Keratinocyte (primary cell): ENCODE measurements at regions not wholly inside any gene's neighbourhood (a gene's known extent, or its start where the extent isn't known, plus 50 kb on each side); places are given as distances from the start of the nearest gene placed in this dataset.

Experiments
- DNase-seq: peaks from one replicate; pipeline ENCODE4 v3.0.0-alpha.2; 2011; ENCODE audit warnings: low read depth, missing footprints, low spot score
- FAIRE-seq: peaks from 2 replicates; lab custom pipeline; 2011; peaks lifted over from hg19 to GRCh38; lab: Jason Lieb, UNC
- H2AFZ ChIP-seq: 2 replicates; pipeline ENCODE4 v1.6.0; 2012; ENCODE audit warnings: low read length, control low read depth, inconsistent platforms; ENCODE audit not compliant: control insufficient read depth
- H3K27ac ChIP-seq: 2 replicates; pipeline ENCODE4 v1.5.1; 2011; ENCODE audit warnings: low read length; ENCODE audit not compliant: control insufficient read depth, insufficient read depth
- H3K27me3 ChIP-seq: 3 replicates; pipeline ENCODE4 v1.6.0; 2011; ENCODE audit warnings: low read length; ENCODE audit not compliant: control insufficient read depth, insufficient read depth; ENCODE audit errors: extremely low read depth
- H3K36me3 ChIP-seq, 2 experiments: 2 replicates in 1 of 2; 3 replicates in 1 of 2; pipeline ENCODE4 v1.5.1; 2011; ENCODE audit warnings: low read length in 2 of 2, mild to moderate bottlenecking in 1 of 2; ENCODE audit not compliant: control insufficient read depth in 2 of 2, insufficient read depth in 2 of 2; ENCODE audit errors: extremely low read depth in 1 of 2
- H3K4me1 ChIP-seq: 3 replicates; pipeline ENCODE4 v1.5.1; 2011; ENCODE audit warnings: low read length; ENCODE audit not compliant: control insufficient read depth, insufficient read depth; ENCODE audit errors: extremely low read depth
- H3K4me2 ChIP-seq: 3 replicates; pipeline ENCODE4 v1.6.0; 2011; ENCODE audit warnings: low read depth, low read length; ENCODE audit not compliant: control insufficient read depth, insufficient read depth; ENCODE audit errors: extremely low read depth
- H3K4me3 ChIP-seq, 3 experiments: fragments of 200-600 bp in 1 of 3; sonication (generic) in 1 of 3; 2 replicates in 2 of 3; 3 replicates in 1 of 3; pipeline ENCODE4 v1.5.1; 2011 to 2016; ENCODE audit warnings: low read length in 3 of 3, mild to moderate bottlenecking in 3 of 3, control low read depth in 2 of 3, inconsistent platforms in 1 of 3, low read depth in 1 of 3, mixed read lengths in 1 of 3, mixed run types in 1 of 3, moderate library complexity in 1 of 3; ENCODE audit not compliant: control insufficient read depth in 2 of 3, insufficient read depth in 2 of 3; ENCODE audit errors: extremely low read depth in 1 of 3
- H3K79me2 ChIP-seq: 2 replicates; pipeline ENCODE4 v1.6.0; 2012; ENCODE audit warnings: low read length; ENCODE audit not compliant: control insufficient read depth, insufficient read depth
- H3K9ac ChIP-seq: 3 replicates; pipeline ENCODE4 v1.6.0; 2011; ENCODE audit warnings: low read length; ENCODE audit not compliant: control insufficient read depth, insufficient read depth; ENCODE audit errors: extremely low read depth
- H3K9me1 ChIP-seq: 3 replicates; pipeline ENCODE4 v1.6.0; 2011; ENCODE audit warnings: low read length; ENCODE audit not compliant: control insufficient read depth, insufficient read depth; ENCODE audit errors: extremely low read depth
- H3K9me3 ChIP-seq: 2 replicates; pipeline ENCODE4 v1.5.1; 2012; ENCODE audit warnings: low read depth, low read length; ENCODE audit not compliant: control insufficient read depth
- H4K20me1 ChIP-seq: 3 replicates; pipeline ENCODE4 v1.6.0; 2011; ENCODE audit warnings: low read length; ENCODE audit not compliant: control insufficient read depth, insufficient read depth; ENCODE audit errors: extremely low read depth
- CTCF ChIP-seq, 3 experiments: IDR thresholded peaks in 1 of 3; conservative IDR thresholded peaks in 1 of 3; optimal IDR thresholded peaks in 1 of 3; 2 replicates in 2 of 3; 3 replicates in 1 of 3; pipeline versions ENCODE3 to v1.5.1; 2011; ENCODE audit warnings: low read length in 3 of 3, mild to moderate bottlenecking in 3 of 3, moderate library complexity in 2 of 3, control low read depth in 1 of 3, inconsistent platforms in 1 of 3; ENCODE audit not compliant: insufficient read depth in 2 of 3; ENCODE audit errors: extremely low read depth in 1 of 3
- EZH2 ChIP-seq: IDR thresholded peaks from one replicate; pipeline ENCODE4 v1.6.1; 2012; ENCODE audit warnings: inconsistent platforms, mild to moderate bottlenecking, low read length, moderate library complexity
- dilution Hi-C: fragments of 300-500 bp; cut with MboI; formaldehyde crosslinking; loops from one replicate; pipeline ENCODE4 v1.7.0; 2020; ENCODE audit warnings: low sequenced_read_pairs; ENCODE audit not compliant: extremely low pct_ligation_motif_present

GRCh38 chr9:104429031-104429546 is 75.0 kb upstream of the OR13F1 start:
- H4K20me1 ChIP-seq = no peaks in the 10 kb centered on the region
- no peaks in the 10 kb centered on the region for H3K27me3 ChIP-seq
- H3K27ac ChIP-seq = no peak overlapping the region
- no peaks in the 10 kb centered on the region for H3K36me3 ChIP-seq
- H2AFZ ChIP-seq = no peak overlapping the region
- DNase-seq (no peak), FAIRE-seq (no peak)
- dilution Hi-C loops = no loop called here
- H3K4me1 ChIP-seq = no peaks in the 10 kb centered on the region
- H3K4me3 ChIP-seq = no peak overlapping the region
- no peak overlapping the region for H3K4me2 ChIP-seq
- TF ChIP-seq EZH2 (no peak), CTCF (optimal IDR thresholded peaks at IDR 0.05 in 1 of 3, IDR thresholded peaks at IDR 0.05 in 1 of 3, conservative IDR thresholded peaks at IDR 0.05 in 1 of 3; ENCODE audit: extremely low read depth in 1 of 3, insufficient read depth in 2 of 3, low read length in 3 of 3) (no peak)
- no peaks in the 10 kb centered on the region for H3K79me2 ChIP-seq
- no peaks in the 10 kb centered on the region for H3K9me3 ChIP-seq
- no peaks in the 10 kb centered on the region for H3K9me1 ChIP-seq
- no peak overlapping the region for H3K9ac ChIP-seq

- Histone ChIP-seq H3K4me3 (no peak overlapping the region), H3K9me3 (no peaks in the 10 kb centered on the region), H3K9ac (no peak overlapping the region), H3K27ac (no peak overlapping the region), H3K4me2 (no peak overlapping the region), H4K20me1 (no peaks in the 10 kb centered on the region), H3K36me3 (no peaks in the 10 kb centered on the region), H3K4me1 (no peaks in the 10 kb centered on the region), H3K27me3 (no peaks in the 10 kb centered on the region), H2AFZ (no peak overlapping the region), H3K9me1 (no peaks in the 10 kb centered on the region), H3K79me2 (no peaks in the 10 kb centered on the region)
- dilution Hi-C loops = no loop called here
- no peak for FAIRE-seq
- TF ChIP-seq EZH2 = no peak
- TF ChIP-seq CTCF (optimal IDR thresholded peaks at IDR 0.05 in 1 of 3, IDR thresholded peaks at IDR 0.05 in 1 of 3, conservative IDR thresholded peaks at IDR 0.05 in 1 of 3; ENCODE audit: extremely low read depth in 1 of 3, insufficient read depth in 2 of 3, low read length in 3 of 3) = no peak
- DNase-seq = no peak
Measured at GRCh38 chr9:104435059-104435458, 69.0 kb upstream of the OR13F1 start.
